Mucosa of descending colon (tissue), 3 donors: ENCODE measurements at regions not wholly inside any gene's neighbourhood (a gene's known extent, or its start where the extent isn't known, plus 50 kb on each side); places are given as distances from the start of the nearest gene placed in this dataset.

ENCODE experiments used
- ATAC-seq: fragments of 200-7000 bp; cut with Tn5 transposase; one replicate; pipeline ENCODE4 v1.9.1; 2020; ENCODE audit warnings: mild to moderate bottlenecking, moderate library complexity
- DNase-seq, 3 donors: peaks; one replicate each; pipeline ENCODE4 v3.0.0-alpha.2; 2020
- H3K36me3 ChIP-seq: fragments of 200-600 bp; one replicate; pipeline ENCODE4 v1.8.0; 2021; ENCODE audit warnings: low read depth, mild to moderate bottlenecking
- H3K4me1 ChIP-seq: fragments of 200-600 bp; one replicate; pipeline ENCODE4 v1.8.0; 2021; ENCODE audit warnings: low read depth, mild to moderate bottlenecking
- H3K4me3 ChIP-seq: fragments of 200-600 bp; one replicate; pipeline ENCODE4 v1.8.0; 2021; ENCODE audit warnings: mild to moderate bottlenecking
- H3K9me3 ChIP-seq: fragments of 200-600 bp; one replicate; pipeline ENCODE4 v1.8.0; 2021; ENCODE audit warnings: mild to moderate bottlenecking
- CTCF ChIP-seq: fragments of 200-600 bp; IDR thresholded peaks from one replicate; pipeline ENCODE4 v1.8.0; 2022; ENCODE audit warnings: antibody characterized with exemption, mild to moderate bottlenecking
- intact Hi-C, 2 donors: fragments of 100-400 bp; cut with DNase I in 1 of 2; cut with micrococcal nuclease in 1 of 2; formaldehyde crosslinking; loops; one replicate each; pipeline versions ENCODE4 v1.11.0 to v1.11.1; 2022; cut with DNase I, micrococcal nuclease
- donor health status: DM: no; HTN: no; CAD: no; lungs with moderate emphysema.
- donor health status: DM: no; HTN: no; CAD: no.
- donor health status: DM: no; HTN: yes; CAD: no.

- Histone ChIP-seq H3K36me3 (no peaks in the 10 kb centered on the region), H3K4me1 (no peaks in the 10 kb centered on the region), H3K4me3 (no peak overlapping the region), H3K9me3 (no peaks in the 10 kb centered on the region)
- DNase-seq, result no peak
- ATAC-seq, result no peak
- no peak for TF ChIP-seq CTCF
- intact Hi-C loops, result no loop called here
Measured at GRCh38 chrX:39631276-39632229, 466.2 kb downstream of the BCOR start.

DNA sequence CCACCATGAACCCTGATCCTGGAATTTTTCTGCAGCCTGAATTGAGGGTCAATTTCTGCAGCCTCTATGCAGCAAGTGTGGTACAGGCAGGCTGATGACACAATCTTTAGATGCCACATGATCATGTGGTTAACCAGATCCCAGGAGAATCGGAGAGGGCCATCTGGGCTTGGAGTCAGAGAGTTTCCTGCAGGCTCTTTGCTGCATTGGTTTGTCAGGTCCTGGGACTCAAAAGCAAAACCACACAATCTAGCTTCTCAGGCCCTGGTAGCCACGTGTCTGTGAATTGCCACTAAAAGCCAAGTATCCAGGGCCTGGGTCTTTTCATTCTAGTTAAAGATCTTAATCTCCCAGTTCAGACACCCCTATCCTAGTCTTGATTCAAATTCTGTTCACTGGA is 464.5 kb downstream of the BCOR start:
- Histone ChIP-seq H3K4me3 (no peak overlapping the region), H3K36me3 (no peaks in the 10 kb centered on the region), H3K4me1 (no peaks in the 10 kb centered on the region), H3K9me3 (no peaks in the 10 kb centered on the region)
- no peak for ATAC-seq
- TF ChIP-seq CTCF, result no peak
- intact Hi-C loops, result no loop called here
- DNase-seq, result no peak

DNA sequence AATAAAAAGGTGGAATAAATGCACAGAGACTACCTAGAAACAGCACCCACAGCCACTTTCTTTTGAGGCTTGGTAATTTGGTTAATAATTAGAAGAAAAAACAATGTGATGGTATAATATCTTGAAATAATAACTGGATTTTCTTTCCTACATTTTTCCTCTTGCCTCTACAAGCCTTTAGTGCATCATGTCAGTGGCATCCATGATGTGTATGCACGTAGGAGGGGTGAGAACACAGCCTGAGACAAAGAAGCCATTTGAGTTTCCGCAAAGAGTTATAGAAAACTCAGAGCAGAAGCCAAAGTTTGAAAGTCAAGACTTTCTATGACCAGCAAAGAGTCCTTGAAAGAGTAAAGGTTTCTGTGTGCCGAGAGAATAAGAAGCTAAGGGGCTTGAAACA is 461.3 kb downstream of the BCOR start:
- no peak overlapping the region for H3K4me3 ChIP-seq
- H3K36me3 ChIP-seq, result no peaks in the 10 kb centered on the region
- H3K4me1 ChIP-seq, result no peaks in the 10 kb centered on the region
- no peaks in the 10 kb centered on the region for H3K9me3 ChIP-seq
- no peak for TF ChIP-seq CTCF
- intact Hi-C loops, result no loop called here
- no peak for ATAC-seq
- no peak for DNase-seq

DNA sequence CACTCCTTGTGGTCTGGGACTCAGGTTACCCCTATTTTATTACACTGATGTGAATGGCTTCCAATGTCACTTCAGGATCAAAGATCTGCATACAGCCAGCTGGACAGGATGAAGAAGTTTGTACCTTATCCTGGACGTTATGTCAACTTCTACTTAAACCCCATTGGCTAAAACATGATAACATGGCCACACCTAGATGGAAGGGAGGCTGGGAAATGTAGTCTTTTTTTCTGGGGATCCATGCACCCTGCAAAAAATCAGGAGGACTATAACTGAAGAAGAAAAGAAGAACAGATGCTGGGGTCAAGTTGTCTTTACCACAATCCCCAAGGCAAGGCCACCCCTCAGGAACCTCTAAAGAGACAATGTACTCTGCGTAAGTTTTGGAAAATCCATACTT is 459.2 kb downstream of the BCOR start:
- Histone ChIP-seq H3K9me3 (no peaks in the 10 kb centered on the region), H3K4me3 (no peak overlapping the region), H3K36me3 (no peaks in the 10 kb centered on the region), H3K4me1 (no peaks in the 10 kb centered on the region)
- no peak for TF ChIP-seq CTCF
- no peak for DNase-seq
- ATAC-seq, result no peak
- intact Hi-C loops, result no loop called here

GRCh38 chrX:39639871-39640270 is 457.9 kb downstream of the BCOR start:
- H3K36me3 ChIP-seq, result no peaks in the 10 kb centered on the region
- TF ChIP-seq CTCF, result no peak
- no peak for DNase-seq
- no peak overlapping the region for H3K4me3 ChIP-seq
- H3K4me1 ChIP-seq, result no peaks in the 10 kb centered on the region
- intact Hi-C loops, result no loop called here
- no peaks in the 10 kb centered on the region for H3K9me3 ChIP-seq
- ATAC-seq, result no peak
